ENCODE measurements at regions not wholly inside any gene's neighbourhood (a gene's known extent, or its start where the extent isn't known, plus 50 kb on each side); places are given as distances from the start of the nearest gene placed in this dataset.

DNA sequence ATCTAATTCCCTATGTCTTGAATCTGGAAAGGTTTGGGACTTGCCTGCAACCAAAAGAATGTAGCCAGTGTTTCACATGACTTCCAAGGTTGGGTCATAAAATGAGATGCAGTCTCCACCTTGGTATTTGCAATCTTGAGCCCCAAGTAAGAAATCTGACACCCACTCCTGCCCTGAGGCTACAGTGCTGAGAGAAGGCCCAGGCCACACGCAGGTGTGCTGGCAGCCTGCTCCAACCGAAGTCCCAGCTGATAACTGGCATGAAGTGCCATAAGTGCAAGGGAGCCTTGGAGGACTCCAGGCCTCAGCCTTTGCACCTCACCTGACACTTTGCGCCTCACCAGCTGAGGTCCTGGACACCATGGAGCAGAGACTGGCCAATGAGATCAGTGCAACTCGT, 182.7 kb downstream of the ANAPC1 start:
- H3K4me3 ChIP-seq (ENCODE audit: low read depth in 1 of 2, low read length in 2 of 2): no peak overlapping the region
- peaks cover 8 to 27% of the 10 kb centered on the region in 2 donors for H3K4me1 ChIP-seq (ENCODE audit: control insufficient read depth in 2 of 2, insufficient read depth in 2 of 2, low read length in 1 of 2)
- H3K27me3 ChIP-seq (ENCODE audit: control insufficient read depth in 1 of 2, insufficient read depth in 2 of 2, low read length in 2 of 2): no peaks in the 10 kb centered on the region
- H3K9me3 ChIP-seq (ENCODE audit: control insufficient read depth in 2 of 2, insufficient read depth in 1 of 2, low read depth in 1 of 2, low read length in 1 of 2): no peaks in the 10 kb centered on the region
- peak overlapping the region in 1 of 2 donors; percentile 25 for H3K27ac ChIP-seq (ENCODE audit: low read depth in 2 of 2, low read length in 1 of 2)
- H3K36me3 ChIP-seq (ENCODE audit: control insufficient read depth in 2 of 2, insufficient read depth in 2 of 2, low read length in 1 of 2): no peaks in the 10 kb centered on the region
- 86% methylated on average over 4 of the region's 4 CpGs for WGBS, 2 donors

GRCh38 chr2:111701798-111702118, 182.2 kb downstream of the ANAPC1 start:
- Histone ChIP-seq H3K27me3 (ENCODE audit: control insufficient read depth in 1 of 2, insufficient read depth in 2 of 2, low read length in 2 of 2) (no peaks in the 10 kb centered on the region), H3K27ac (ENCODE audit: low read depth in 2 of 2, low read length in 1 of 2) (peak overlapping the region; percentile 4 to 53), H3K9me3 (ENCODE audit: control insufficient read depth in 2 of 2, insufficient read depth in 1 of 2, low read depth in 1 of 2, low read length in 1 of 2) (no peaks in the 10 kb centered on the region), H3K4me1 (ENCODE audit: control insufficient read depth in 2 of 2, insufficient read depth in 2 of 2, low read length in 1 of 2) (peaks cover 12 to 32% of the 10 kb centered on the region in 2 donors), H3K4me3 (ENCODE audit: low read depth in 1 of 2, low read length in 2 of 2) (no peak overlapping the region), H3K36me3 (ENCODE audit: control insufficient read depth in 2 of 2, insufficient read depth in 2 of 2, low read length in 1 of 2) (no peaks in the 10 kb centered on the region)
- 86 to 87% methylated on average over 8 of the region's 8 CpGs for WGBS, 2 donors

DNA sequence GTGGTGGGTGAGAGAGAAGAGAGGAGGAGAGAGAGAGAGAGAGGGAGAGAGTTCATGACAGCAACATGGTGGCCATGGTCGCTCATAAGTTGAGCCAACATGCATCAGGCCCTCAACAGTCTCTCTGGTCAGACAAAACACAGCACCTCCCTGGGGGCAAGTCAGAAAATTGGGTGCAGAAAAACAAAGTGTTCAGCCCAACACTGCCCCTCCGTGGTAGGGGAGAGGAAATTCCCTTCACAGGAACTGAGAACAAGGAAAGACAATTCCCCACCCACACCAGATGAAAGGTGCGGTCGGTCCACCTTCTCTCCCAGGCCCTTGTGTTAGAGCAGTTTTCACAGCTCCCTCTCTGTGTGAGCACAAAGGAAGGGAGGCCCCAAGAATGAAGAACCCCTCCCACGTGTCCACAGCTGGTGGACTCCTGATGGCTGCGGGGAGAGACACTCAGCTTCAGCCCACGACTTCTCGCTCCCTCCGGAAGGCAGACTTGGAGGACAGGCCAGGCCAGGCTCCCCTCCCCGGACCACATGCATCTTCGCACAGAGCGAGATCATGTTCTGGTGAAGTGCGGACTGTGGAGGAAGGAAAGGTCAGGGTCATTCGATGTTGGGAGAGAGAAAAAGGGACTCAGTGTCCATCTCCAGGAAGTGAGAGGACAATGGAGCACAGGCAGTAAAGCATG, 181.7 kb downstream of the ANAPC1 start:
- Histone ChIP-seq H3K9me3 (ENCODE audit: control insufficient read depth in 2 of 2, insufficient read depth in 1 of 2, low read depth in 1 of 2, low read length in 1 of 2) (no peaks in the 10 kb centered on the region), H3K27me3 (ENCODE audit: control insufficient read depth in 1 of 2, insufficient read depth in 2 of 2, low read length in 2 of 2) (no peaks in the 10 kb centered on the region), H3K27ac (ENCODE audit: low read depth in 2 of 2, low read length in 1 of 2) (peak overlapping the region; percentile 42 to 77), H3K4me1 (ENCODE audit: control insufficient read depth in 2 of 2, insufficient read depth in 2 of 2, low read length in 1 of 2) (peaks cover 15 to 35% of the 10 kb centered on the region in 2 donors), H3K4me3 (ENCODE audit: low read depth in 1 of 2, low read length in 2 of 2) (no peak overlapping the region), H3K36me3 (ENCODE audit: control insufficient read depth in 2 of 2, insufficient read depth in 2 of 2, low read length in 1 of 2) (no peaks in the 10 kb centered on the region)
- WGBS, 2 donors: 57 to 58% methylated on average over 14 of the region's 14 CpGs

DNA sequence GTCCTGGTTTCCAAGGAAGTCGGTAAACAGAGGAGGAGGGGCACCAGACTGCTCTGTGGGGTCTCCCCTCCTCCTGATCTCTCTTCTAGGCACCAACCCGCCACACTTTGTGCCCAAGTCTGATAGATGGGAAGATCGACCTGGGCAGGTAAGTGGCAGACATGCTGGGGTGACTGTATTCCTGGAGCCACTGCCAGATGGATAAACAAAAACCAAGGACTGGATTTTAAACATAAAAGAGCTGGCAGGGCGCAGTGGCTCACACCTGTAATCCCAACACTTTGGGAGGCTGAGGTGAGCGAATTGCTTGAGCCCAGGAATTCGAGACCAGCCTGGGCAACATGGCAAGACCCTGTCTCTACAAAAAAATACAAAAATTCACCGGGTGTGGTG, 181.2 kb downstream of the ANAPC1 start:
- WGBS, 2 donors: 71 to 76% methylated on average over 7 of the region's 7 CpGs
- Histone ChIP-seq H3K4me3 (ENCODE audit: low read depth in 1 of 2, low read length in 2 of 2) (no peak overlapping the region), H3K9me3 (ENCODE audit: control insufficient read depth in 2 of 2, insufficient read depth in 1 of 2, low read depth in 1 of 2, low read length in 1 of 2) (no peaks in the 10 kb centered on the region), H3K27ac (ENCODE audit: low read depth in 2 of 2, low read length in 1 of 2) (peak overlapping the region; percentile 42 to 77), H3K36me3 (ENCODE audit: control insufficient read depth in 2 of 2, insufficient read depth in 2 of 2, low read length in 1 of 2) (no peaks in the 10 kb centered on the region), H3K27me3 (ENCODE audit: control insufficient read depth in 1 of 2, insufficient read depth in 2 of 2, low read length in 2 of 2) (no peaks in the 10 kb centered on the region), H3K4me1 (ENCODE audit: control insufficient read depth in 2 of 2, insufficient read depth in 2 of 2, low read length in 1 of 2) (peaks cover 15 to 35% of the 10 kb centered on the region in 2 donors)

DNA sequence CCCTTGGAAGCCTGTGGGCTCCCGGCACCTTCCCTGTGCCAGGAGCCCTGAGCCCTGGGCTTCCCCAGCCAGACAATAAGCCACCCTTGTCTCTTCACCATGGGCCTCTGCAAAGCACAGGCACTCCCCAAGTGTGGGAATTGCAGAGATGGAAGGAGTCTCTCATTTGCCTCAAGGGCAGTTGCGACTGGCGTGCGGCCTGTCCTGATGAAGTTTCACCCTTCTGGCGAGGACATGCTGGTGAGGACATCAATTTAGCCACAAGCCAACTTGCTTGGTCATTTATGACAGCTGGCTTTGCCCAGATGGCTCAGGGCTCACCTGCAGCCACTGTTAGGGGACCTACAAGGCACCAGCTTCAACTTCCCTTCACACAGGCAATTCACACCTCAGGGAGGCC, 180.2 kb downstream of the ANAPC1 start:
- Histone ChIP-seq H3K4me1 (ENCODE audit: control insufficient read depth in 2 of 2, insufficient read depth in 2 of 2, low read length in 1 of 2) (peaks cover 13 to 36% of the 10 kb centered on the region in 2 donors), H3K4me3 (ENCODE audit: low read depth in 1 of 2, low read length in 2 of 2) (no peak overlapping the region), H3K9me3 (ENCODE audit: control insufficient read depth in 2 of 2, insufficient read depth in 1 of 2, low read depth in 1 of 2, low read length in 1 of 2) (no peaks in the 10 kb centered on the region), H3K27me3 (ENCODE audit: control insufficient read depth in 1 of 2, insufficient read depth in 2 of 2, low read length in 2 of 2) (no peaks in the 10 kb centered on the region), H3K36me3 (ENCODE audit: control insufficient read depth in 2 of 2, insufficient read depth in 2 of 2, low read length in 1 of 2) (no peaks in the 10 kb centered on the region), H3K27ac (ENCODE audit: low read depth in 2 of 2, low read length in 1 of 2) (peak overlapping the region; percentile 60 to 81)
- 82 to 96% methylated on average over 5 of the region's 5 CpGs for WGBS, 2 donors

GRCh38 chr2:111704246-111704645, 179.7 kb downstream of the ANAPC1 start:
- peak overlapping the region; percentile 60 to 81 for H3K27ac ChIP-seq (ENCODE audit: low read depth in 2 of 2, low read length in 1 of 2)
- no peaks in the 10 kb centered on the region for H3K36me3 ChIP-seq (ENCODE audit: control insufficient read depth in 2 of 2, insufficient read depth in 2 of 2, low read length in 1 of 2)
- no peak overlapping the region for H3K4me3 ChIP-seq (ENCODE audit: low read depth in 1 of 2, low read length in 2 of 2)
- WGBS, 2 donors: 73 to 88% methylated on average over 6 of the region's 6 CpGs
- H3K27me3 ChIP-seq (ENCODE audit: control insufficient read depth in 1 of 2, insufficient read depth in 2 of 2, low read length in 2 of 2): no peaks in the 10 kb centered on the region
- H3K9me3 ChIP-seq (ENCODE audit: control insufficient read depth in 2 of 2, insufficient read depth in 1 of 2, low read depth in 1 of 2, low read length in 1 of 2): no peaks in the 10 kb centered on the region
- peaks cover 13 to 35% of the 10 kb centered on the region in 2 donors for H3K4me1 ChIP-seq (ENCODE audit: control insufficient read depth in 2 of 2, insufficient read depth in 2 of 2, low read length in 1 of 2)

DNA sequence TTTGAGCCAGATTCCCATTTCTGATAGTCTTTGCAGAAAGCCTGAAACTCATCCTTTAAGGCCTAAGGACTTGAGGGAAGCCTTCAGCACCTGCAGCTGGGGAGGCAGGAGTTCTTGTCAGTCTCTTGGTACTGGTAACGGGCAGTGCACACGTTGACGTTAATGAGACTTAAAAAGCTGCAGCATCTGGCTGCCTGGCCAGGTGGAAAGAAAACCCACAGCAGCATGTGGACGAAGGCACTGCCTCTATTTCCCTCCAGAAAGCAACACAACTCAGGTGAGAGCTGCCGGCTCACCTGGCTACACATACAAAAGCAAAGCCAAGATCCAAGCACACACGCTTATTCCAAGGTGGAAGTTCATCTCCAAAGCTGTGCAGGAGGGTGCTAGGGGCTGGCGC, 178.8 kb downstream of the ANAPC1 start:
- 76% methylated on average over 7 of the region's 7 CpGs for WGBS, 2 donors
- Histone ChIP-seq H3K4me3 (ENCODE audit: low read depth in 1 of 2, low read length in 2 of 2) (no peak overlapping the region), H3K27ac (ENCODE audit: low read depth in 2 of 2, low read length in 1 of 2) (peak overlapping the region; percentile 76 to 89), H3K27me3 (ENCODE audit: control insufficient read depth in 1 of 2, insufficient read depth in 2 of 2, low read length in 2 of 2) (no peaks in the 10 kb centered on the region), H3K9me3 (ENCODE audit: control insufficient read depth in 2 of 2, insufficient read depth in 1 of 2, low read depth in 1 of 2, low read length in 1 of 2) (no peaks in the 10 kb centered on the region), H3K36me3 (ENCODE audit: control insufficient read depth in 2 of 2, insufficient read depth in 2 of 2, low read length in 1 of 2) (no peaks in the 10 kb centered on the region), H3K4me1 (ENCODE audit: control insufficient read depth in 2 of 2, insufficient read depth in 2 of 2, low read length in 1 of 2) (peaks cover 13 to 39% of the 10 kb centered on the region in 2 donors)

DNA sequence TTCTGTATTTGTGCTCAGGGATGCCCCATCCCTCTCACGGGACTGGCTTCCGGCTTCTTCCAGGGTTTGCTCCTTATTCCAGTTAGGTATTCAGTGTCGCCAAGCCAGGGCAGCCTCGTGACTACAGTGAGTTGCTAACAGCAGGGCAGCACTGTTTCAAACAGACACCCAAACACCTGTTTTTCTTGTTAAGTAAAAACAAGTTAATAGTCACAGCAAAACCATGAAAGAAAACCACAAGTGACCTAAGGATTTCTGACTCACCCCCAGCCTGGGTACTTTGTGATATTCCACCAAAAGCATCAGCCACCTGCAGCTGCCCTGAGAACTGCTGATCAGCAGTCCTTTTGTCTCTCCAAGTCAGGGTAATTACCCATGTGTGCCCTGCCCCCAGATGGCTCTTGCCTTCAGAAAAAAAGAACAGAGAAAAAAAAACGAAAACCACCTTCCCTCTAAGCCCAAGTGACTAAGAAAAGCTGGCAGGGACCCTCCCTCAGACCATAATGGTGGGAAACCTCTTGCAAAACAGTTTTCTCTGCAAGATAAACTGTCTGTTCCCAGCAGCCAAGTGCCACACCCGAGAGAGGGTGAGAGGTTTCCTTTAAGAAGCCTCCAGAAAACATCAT, 178.2 kb downstream of the ANAPC1 start:
- no peaks in the 10 kb centered on the region for H3K27me3 ChIP-seq (ENCODE audit: control insufficient read depth in 1 of 2, insufficient read depth in 2 of 2, low read length in 2 of 2)
- WGBS, 2 donors: 30 to 42% methylated on average over 6 of the region's 6 CpGs
- H3K4me1 ChIP-seq (ENCODE audit: control insufficient read depth in 2 of 2, insufficient read depth in 2 of 2, low read length in 1 of 2): peaks cover 13 to 39% of the 10 kb centered on the region in 2 donors
- no peaks in the 10 kb centered on the region for H3K36me3 ChIP-seq (ENCODE audit: control insufficient read depth in 2 of 2, insufficient read depth in 2 of 2, low read length in 1 of 2)
- peak overlapping the region; percentile 80 to 89 for H3K27ac ChIP-seq (ENCODE audit: low read depth in 2 of 2, low read length in 1 of 2)
- no peaks in the 10 kb centered on the region for H3K9me3 ChIP-seq (ENCODE audit: control insufficient read depth in 2 of 2, insufficient read depth in 1 of 2, low read depth in 1 of 2, low read length in 1 of 2)
- H3K4me3 ChIP-seq (ENCODE audit: low read depth in 1 of 2, low read length in 2 of 2): no peak overlapping the region

- Histone ChIP-seq H3K27me3 (ENCODE audit: control insufficient read depth in 1 of 2, insufficient read depth in 2 of 2, low read length in 2 of 2) (no peaks in the 10 kb centered on the region), H3K9me3 (ENCODE audit: control insufficient read depth in 2 of 2, insufficient read depth in 1 of 2, low read depth in 1 of 2, low read length in 1 of 2) (no peaks in the 10 kb centered on the region), H3K27ac (ENCODE audit: low read depth in 2 of 2, low read length in 1 of 2) (peak overlapping the region; percentile 80 to 94), H3K36me3 (ENCODE audit: control insufficient read depth in 2 of 2, insufficient read depth in 2 of 2, low read length in 1 of 2) (no peaks in the 10 kb centered on the region), H3K4me3 (ENCODE audit: low read depth in 1 of 2, low read length in 2 of 2) (no peak overlapping the region), H3K4me1 (ENCODE audit: control insufficient read depth in 2 of 2, insufficient read depth in 2 of 2, low read length in 1 of 2) (peaks cover 13 to 35% of the 10 kb centered on the region in 2 donors)
- 87 to 89% methylated on average over 9 of the region's 9 CpGs for WGBS, 2 donors
Observed at GRCh38 chr2:111706481-111707001, 177.5 kb downstream of the ANAPC1 start.

DNA sequence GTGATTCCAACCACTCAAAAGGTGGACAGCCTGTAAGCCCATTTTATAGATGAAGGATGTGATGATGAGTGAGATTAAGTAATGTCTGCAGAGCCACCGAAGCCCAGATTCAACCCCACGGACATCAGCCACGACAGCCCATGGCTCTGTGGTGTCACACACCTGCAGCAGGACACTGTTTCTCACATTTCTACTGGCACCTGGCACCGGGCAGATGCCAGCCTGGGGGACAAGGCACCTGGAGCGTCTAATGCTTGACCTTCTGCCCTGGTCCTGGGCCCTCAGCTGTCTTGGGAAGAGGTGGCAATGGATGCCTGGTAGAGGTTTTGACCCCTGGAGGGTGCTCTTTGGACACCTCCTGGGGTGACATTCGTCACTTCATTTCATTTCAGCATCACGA, 176.3 kb downstream of the ANAPC1 start:
- 94% methylated on average over 7 of the region's 7 CpGs for WGBS, 2 donors
- H3K9me3 ChIP-seq (ENCODE audit: control insufficient read depth in 2 of 2, insufficient read depth in 1 of 2, low read depth in 1 of 2, low read length in 1 of 2): peaks cover 0 to 6% of the 10 kb centered on the region in 2 donors
- H3K4me1 ChIP-seq (ENCODE audit: control insufficient read depth in 2 of 2, insufficient read depth in 2 of 2, low read length in 1 of 2): peaks cover 10 to 26% of the 10 kb centered on the region in 2 donors
- no peak overlapping the region for H3K27ac ChIP-seq (ENCODE audit: low read depth in 2 of 2, low read length in 1 of 2)
- H3K27me3 ChIP-seq (ENCODE audit: control insufficient read depth in 1 of 2, insufficient read depth in 2 of 2, low read length in 2 of 2): no peaks in the 10 kb centered on the region
- H3K4me3 ChIP-seq (ENCODE audit: low read depth in 1 of 2, low read length in 2 of 2): no peak overlapping the region
- H3K36me3 ChIP-seq (ENCODE audit: control insufficient read depth in 2 of 2, insufficient read depth in 2 of 2, low read length in 1 of 2): no peaks in the 10 kb centered on the region

All from esophagus (tissue), 2 donors.